HEK293 (cell line): ENCODE measurements at regions not wholly inside any gene's neighbourhood (a gene's known extent, or its start where the extent isn't known, plus 50 kb on each side); places are given as distances from the start of the nearest gene placed in this dataset.

ENCODE experiments used
- CTCF ChIA-PET: fragments of 350-600 bp; formaldehyde crosslinking; extraction: SDS; loops from one replicate; lab custom pipeline; 2021; ENCODE audit warnings: antibody characterized with exemption; lab: Yijun Ruan, JAX
- POLR2A ChIA-PET: fragments of 300-600 bp; formaldehyde crosslinking; extraction: SDS; loops from one replicate; lab custom pipeline; 2020; ENCODE audit warnings: antibody characterized with exemption, inconsistent platforms; lab: Yijun Ruan, JAX
- H3K27ac ChIP-seq: fragments of 200-500 bp; sonication (Bioruptor generic); 2 replicates; pipeline ENCODE4 v1.5.1; 2014; ENCODE audit warnings: low read depth, low read length, control low read depth, inconsistent platforms; ENCODE audit errors: extremely low read depth
- H3K36me3 ChIP-seq, 2 experiments: fragments of 200-500 bp in 1 of 2; sonication (Bioruptor generic) in 1 of 2; 1 replicate in 1 of 2; 2 replicates in 1 of 2; pipeline ENCODE4 v1.5.1; 2014 to 2017; ENCODE audit warnings: inconsistent platforms in 2 of 2, low read length in 2 of 2; ENCODE audit not compliant: control insufficient read depth in 2 of 2, insufficient read depth in 1 of 2
- H3K4me1 ChIP-seq: fragments of 200-500 bp; sonication (Bioruptor generic); 2 replicates; pipeline ENCODE4 v1.5.1; 2014; ENCODE audit warnings: mild to moderate bottlenecking, low read length, inconsistent platforms; ENCODE audit not compliant: control insufficient read depth, insufficient read depth
- H3K4me3 ChIP-seq: 2 replicates; pipeline ENCODE4 v1.5.1; 2011; ENCODE audit warnings: low read depth, mild to moderate bottlenecking, control low read depth, low read length, moderate library complexity
- H3K9me3 ChIP-seq: fragments of 200-500 bp; sonication (Bioruptor generic); 2 replicates; pipeline ENCODE4 v1.5.1; 2014; ENCODE audit warnings: low read depth, low read length, inconsistent platforms; ENCODE audit not compliant: control insufficient read depth, insufficient read depth
- ATF2 ChIP-seq: fragments of 450-650 bp; formaldehyde crosslinking; IDR thresholded peaks from 2 replicates; pipeline ENCODE4 v1.5.1; 2016; ENCODE audit warnings: missing biosample characterization, missing genetic modification characterization, low read depth
- BCL11B ChIP-seq: fragments of 450-650 bp; formaldehyde crosslinking; IDR thresholded peaks from 2 replicates; pipeline ENCODE4 v1.5.1; 2016; ENCODE audit warnings: low read depth, missing biosample characterization, missing genetic modification characterization
- GLIS1 ChIP-seq: fragments of 450-650 bp; formaldehyde crosslinking; IDR thresholded peaks from 2 replicates; pipeline ENCODE4 v1.5.1; 2016; ENCODE audit warnings: missing biosample characterization, missing genetic modification characterization
- HOXD13 ChIP-seq: sonication (generic); formaldehyde crosslinking; IDR thresholded peaks from 2 replicates; pipeline ENCODE4 v1.8.0; 2022; ENCODE audit warnings: missing genetic modification reagents, borderline replicate concordance
- KLF7 ChIP-seq: fragments of 450-650 bp; formaldehyde crosslinking; IDR thresholded peaks from 2 replicates; pipeline ENCODE4 v1.5.1; 2016; ENCODE audit warnings: missing biosample characterization, missing genetic modification characterization, borderline replicate concordance
- OSR2 ChIP-seq: fragments of 450-650 bp; formaldehyde crosslinking; IDR thresholded peaks from 2 replicates; pipeline ENCODE4 v1.5.1; 2016; ENCODE audit warnings: missing biosample characterization, missing genetic modification characterization
- SALL2 ChIP-seq: fragments of 450-650 bp; formaldehyde crosslinking; IDR thresholded peaks from 2 replicates; pipeline ENCODE4 v1.5.0; 2017; ENCODE audit warnings: missing biosample characterization, mild to moderate bottlenecking, missing genetic modification characterization, borderline replicate concordance
- SP7 ChIP-seq: fragments of 450-650 bp; formaldehyde crosslinking; IDR thresholded peaks from 2 replicates; pipeline ENCODE4 v1.5.1; 2016; ENCODE audit warnings: missing biosample characterization, missing genetic modification characterization
- YY1 ChIP-seq: fragments of 450-650 bp; formaldehyde crosslinking; IDR thresholded peaks from 2 replicates; pipeline ENCODE4 v1.5.1; 2018; ENCODE audit warnings: missing biosample characterization, missing genetic modification characterization
- ZBTB1 ChIP-seq: fragments of 450-650 bp; formaldehyde crosslinking; IDR thresholded peaks from 2 replicates; pipeline ENCODE4 v1.5.1; 2016; ENCODE audit warnings: missing biosample characterization, missing genetic modification characterization
- ZNF138 ChIP-seq: fragments of 450-650 bp; formaldehyde crosslinking; IDR thresholded peaks from 2 replicates; pipeline ENCODE4 v1.5.1; 2016; ENCODE audit warnings: missing biosample characterization, missing genetic modification characterization, borderline replicate concordance
- ZNF2 ChIP-seq: fragments of 450-650 bp; formaldehyde crosslinking; IDR thresholded peaks from 2 replicates; pipeline ENCODE4 v1.5.1; 2016; ENCODE audit warnings: missing biosample characterization, missing genetic modification characterization
- ZNF211 ChIP-seq: fragments of 450-650 bp; formaldehyde crosslinking; IDR thresholded peaks from 2 replicates; pipeline ENCODE4 v1.5.1; 2016; ENCODE audit warnings: low read depth, missing biosample characterization, missing genetic modification characterization
- ZNF302 ChIP-seq: fragments of 450-650 bp; formaldehyde crosslinking; IDR thresholded peaks from 2 replicates; pipeline ENCODE4 v1.5.1; 2016; ENCODE audit warnings: missing biosample characterization, missing genetic modification characterization, low read depth
- ZNF394 ChIP-seq: fragments of 450-650 bp; formaldehyde crosslinking; IDR thresholded peaks from 2 replicates; pipeline ENCODE4 v1.5.1; 2016; ENCODE audit warnings: missing biosample characterization, missing genetic modification characterization, mild to moderate bottlenecking, moderate library complexity, borderline replicate concordance
- ZNF426 ChIP-seq: fragments of 450-650 bp; formaldehyde crosslinking; IDR thresholded peaks from 2 replicates; pipeline ENCODE4 v1.5.1; 2017; ENCODE audit warnings: missing biosample characterization, missing genetic modification characterization, mild to moderate bottlenecking, inconsistent platforms, moderate library complexity
- ZNF473 ChIP-seq: fragments of 450-650 bp; formaldehyde crosslinking; IDR thresholded peaks from 2 replicates; pipeline ENCODE4 v1.5.1; 2017; ENCODE audit warnings: missing biosample characterization, missing genetic modification characterization
- ZNF510 ChIP-seq: fragments of 450-650 bp; formaldehyde crosslinking; IDR thresholded peaks from 2 replicates; pipeline ENCODE4 v1.5.1; 2018; ENCODE audit warnings: mild to moderate bottlenecking, missing genetic modification characterization, missing biosample characterization; ENCODE audit not compliant: insufficient replicate concordance
- ZNF610 ChIP-seq: fragments of 450-650 bp; formaldehyde crosslinking; IDR thresholded peaks from 2 replicates; pipeline ENCODE4 v1.5.1; 2016; ENCODE audit warnings: missing biosample characterization, missing genetic modification characterization, borderline replicate concordance
- ZNF623 ChIP-seq: fragments of 450-650 bp; formaldehyde crosslinking; IDR thresholded peaks from 2 replicates; pipeline ENCODE4 v1.5.1; 2016; ENCODE audit warnings: missing biosample characterization, missing genetic modification characterization
- ZNF707 ChIP-seq: fragments of 450-650 bp; formaldehyde crosslinking; IDR thresholded peaks from 2 replicates; pipeline ENCODE4 v1.5.1; 2016; ENCODE audit warnings: missing biosample characterization, missing genetic modification characterization
- ZNF785 ChIP-seq: fragments of 450-650 bp; formaldehyde crosslinking; IDR thresholded peaks from 2 replicates; pipeline ENCODE4 v1.5.1; 2016; ENCODE audit warnings: missing biosample characterization, missing genetic modification characterization
- ZSCAN16 ChIP-seq: fragments of 450-650 bp; formaldehyde crosslinking; IDR thresholded peaks from 2 replicates; pipeline ENCODE4 v1.5.1; 2016; ENCODE audit warnings: missing biosample characterization, missing genetic modification characterization
- ZSCAN23 ChIP-seq: fragments of 450-650 bp; formaldehyde crosslinking; IDR thresholded peaks from 2 replicates; pipeline ENCODE4 v1.5.1; 2016; ENCODE audit warnings: missing biosample characterization, missing genetic modification characterization
- ZXDB ChIP-seq: fragments of 450-650 bp; formaldehyde crosslinking; IDR thresholded peaks from 2 replicates; pipeline ENCODE4 v1.5.1; 2016; ENCODE audit warnings: missing biosample characterization, missing genetic modification characterization
- TF ChIP-seq, protein P1 (sequence below): fragments of 450-650 bp; formaldehyde crosslinking; IDR thresholded peaks from 2 replicates; pipeline ENCODE4 v1.5.1; 2017; ENCODE audit warnings: missing biosample characterization, missing genetic modification characterization
- TF ChIP-seq, protein P2 (sequence below): fragments of 450-650 bp; formaldehyde crosslinking; conservative IDR thresholded peaks from 2 replicates; pipeline ENCODE4 v1.5.1; 2016; ENCODE audit warnings: low read depth, missing biosample characterization, missing genetic modification characterization
- TF ChIP-seq, protein P3 (sequence below): fragments of 450-650 bp; formaldehyde crosslinking; IDR thresholded peaks from 2 replicates; pipeline ENCODE4 v1.5.1; 2016; ENCODE audit warnings: missing biosample characterization, missing genetic modification characterization

GRCh38 chr12:74145328-74145727 is 392.3 kb upstream of the ATXN7L3B start (continued):
- no peak for TF ChIP-seq SP7 (tag by site-specific recombination)
- TF ChIP-seq ZNF473 (tag by site-specific recombination): no peak
- TF ChIP-seq ZNF707: no peak
- no peak for TF ChIP-seq BCL11B (tag by site-specific recombination)
- no peak for TF ChIP-seq ZNF785 (tag by site-specific recombination)
- no peak for TF ChIP-seq ZNF211
- no peak for TF ChIP-seq ZNF2 (tag by site-specific recombination)
- no peak for TF ChIP-seq SALL2
- no peak for TF ChIP-seq ZNF394
- TF ChIP-seq ZNF510 (tag by site-specific recombination): no peak

GRCh38 chr12:74148849-74149248 is 388.8 kb upstream of the ATXN7L3B start:
- Histone ChIP-seq H3K9me3 (no peaks in the 10 kb centered on the region), H3K36me3 (no peaks in the 10 kb centered on the region), H3K4me3 (no peak overlapping the region), H3K27ac (no peak overlapping the region), H3K4me1 (no peaks in the 10 kb centered on the region)
- TF ChIP-seq ZNF138 (no peak), YY1 (tag by site-specific recombination) (no peak), ZSCAN16 (tag by site-specific recombination) (no peak), ATF2 (tag by site-specific recombination) (no peak), ZNF426 (tag by site-specific recombination) (no peak), ZNF610 (no peak), ZBTB1 (tag by site-specific recombination) (no peak), ZXDB (tag by site-specific recombination) (no peak), ZNF623 (tag by site-specific recombination) (no peak), GLIS1 (tag by site-specific recombination) (no peak), ZNF302 (tag by site-specific recombination) (no peak), ZSCAN23 (no peak), OSR2 (tag by site-specific recombination) (no peak)
- TF ChIP-seq, protein P1, sequence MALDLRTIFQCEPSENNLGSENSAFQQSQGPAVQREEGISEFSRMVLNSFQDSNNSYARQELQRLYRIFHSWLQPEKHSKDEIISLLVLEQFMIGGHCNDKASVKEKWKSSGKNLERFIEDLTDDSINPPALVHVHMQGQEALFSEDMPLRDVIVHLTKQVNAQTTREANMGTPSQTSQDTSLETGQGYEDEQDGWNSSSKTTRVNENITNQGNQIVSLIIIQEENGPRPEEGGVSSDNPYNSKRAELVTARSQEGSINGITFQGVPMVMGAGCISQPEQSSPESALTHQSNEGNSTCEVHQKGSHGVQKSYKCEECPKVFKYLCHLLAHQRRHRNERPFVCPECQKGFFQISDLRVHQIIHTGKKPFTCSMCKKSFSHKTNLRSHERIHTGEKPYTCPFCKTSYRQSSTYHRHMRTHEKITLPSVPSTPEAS (tag by site-specific recombination): no peak
- POLR2A ChIA-PET: interaction anchor here (0.6 kb wide), 1 partner anchor 40 kb away, joined by 8 read pairs; no protein-coding TSS in a partner anchor
- CTCF ChIA-PET: no interaction called here

DNA sequence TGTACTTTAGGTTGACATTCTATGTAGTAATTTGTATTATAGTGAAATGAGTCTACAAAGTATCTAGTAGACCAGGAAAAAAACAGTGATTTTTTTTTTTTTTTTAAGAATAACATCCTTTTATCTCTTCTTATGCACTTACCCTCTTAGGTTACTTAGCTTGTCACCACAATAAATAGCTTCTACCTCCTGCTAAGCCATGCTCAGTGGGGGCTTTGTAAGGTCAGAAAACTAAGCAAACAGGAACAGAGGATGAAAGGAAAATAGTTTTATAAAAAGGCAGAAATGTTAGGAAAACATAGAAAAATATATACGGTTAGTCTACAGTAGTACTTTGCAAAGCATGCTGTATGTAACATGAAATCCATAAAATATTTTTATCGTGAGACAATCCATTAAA is 385.3 kb upstream of the ATXN7L3B start:
- H3K4me3 ChIP-seq: no peak overlapping the region
- H3K9me3 ChIP-seq: no peaks in the 10 kb centered on the region
- POLR2A ChIA-PET: no interaction called here
- H3K27ac ChIP-seq: no peak overlapping the region
- H3K36me3 ChIP-seq: no peaks in the 10 kb centered on the region
- CTCF ChIA-PET: interaction anchor here (0.7 kb wide), 1 partner anchor 475 kb away, joined by 5 read pairs; no protein-coding TSS in a partner anchor
- H3K4me1 ChIP-seq: no peaks in the 10 kb centered on the region
- TF ChIP-seq, protein P2, sequence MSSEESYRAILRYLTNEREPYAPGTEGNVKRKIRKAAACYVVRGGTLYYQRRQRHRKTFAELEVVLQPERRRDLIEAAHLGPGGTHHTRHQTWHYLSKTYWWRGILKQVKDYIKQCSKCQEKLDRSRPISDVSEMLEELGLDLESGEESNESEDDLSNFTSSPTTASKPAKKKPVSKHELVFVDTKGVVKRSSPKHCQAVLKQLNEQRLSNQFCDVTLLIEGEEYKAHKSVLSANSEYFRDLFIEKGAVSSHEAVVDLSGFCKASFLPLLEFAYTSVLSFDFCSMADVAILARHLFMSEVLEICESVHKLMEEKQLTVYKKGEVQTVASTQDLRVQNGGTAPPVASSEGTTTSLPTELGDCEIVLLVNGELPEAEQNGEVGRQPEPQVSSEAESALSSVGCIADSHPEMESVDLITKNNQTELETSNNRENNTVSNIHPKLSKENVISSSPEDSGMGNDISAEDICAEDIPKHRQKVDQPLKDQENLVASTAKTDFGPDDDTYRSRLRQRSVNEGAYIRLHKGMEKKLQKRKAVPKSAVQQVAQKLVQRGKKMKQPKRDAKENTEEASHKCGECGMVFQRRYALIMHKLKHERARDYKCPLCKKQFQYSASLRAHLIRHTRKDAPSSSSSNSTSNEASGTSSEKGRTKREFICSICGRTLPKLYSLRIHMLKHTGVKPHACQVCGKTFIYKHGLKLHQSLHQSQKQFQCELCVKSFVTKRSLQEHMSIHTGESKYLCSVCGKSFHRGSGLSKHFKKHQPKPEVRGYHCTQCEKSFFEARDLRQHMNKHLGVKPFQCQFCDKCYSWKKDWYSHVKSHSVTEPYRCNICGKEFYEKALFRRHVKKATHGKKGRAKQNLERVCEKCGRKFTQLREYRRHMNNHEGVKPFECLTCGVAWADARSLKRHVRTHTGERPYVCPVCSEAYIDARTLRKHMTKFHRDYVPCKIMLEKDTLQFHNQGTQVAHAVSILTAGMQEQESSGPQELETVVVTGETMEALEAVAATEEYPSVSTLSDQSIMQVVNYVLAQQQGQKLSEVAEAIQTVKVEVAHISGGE: no peak
- TF ChIP-seq ZNF138 (no peak), KLF7 (tag by site-specific recombination) (no peak), HOXD13 (CRISPR knock-in tag) (no peak)
- TF ChIP-seq, protein P3, sequence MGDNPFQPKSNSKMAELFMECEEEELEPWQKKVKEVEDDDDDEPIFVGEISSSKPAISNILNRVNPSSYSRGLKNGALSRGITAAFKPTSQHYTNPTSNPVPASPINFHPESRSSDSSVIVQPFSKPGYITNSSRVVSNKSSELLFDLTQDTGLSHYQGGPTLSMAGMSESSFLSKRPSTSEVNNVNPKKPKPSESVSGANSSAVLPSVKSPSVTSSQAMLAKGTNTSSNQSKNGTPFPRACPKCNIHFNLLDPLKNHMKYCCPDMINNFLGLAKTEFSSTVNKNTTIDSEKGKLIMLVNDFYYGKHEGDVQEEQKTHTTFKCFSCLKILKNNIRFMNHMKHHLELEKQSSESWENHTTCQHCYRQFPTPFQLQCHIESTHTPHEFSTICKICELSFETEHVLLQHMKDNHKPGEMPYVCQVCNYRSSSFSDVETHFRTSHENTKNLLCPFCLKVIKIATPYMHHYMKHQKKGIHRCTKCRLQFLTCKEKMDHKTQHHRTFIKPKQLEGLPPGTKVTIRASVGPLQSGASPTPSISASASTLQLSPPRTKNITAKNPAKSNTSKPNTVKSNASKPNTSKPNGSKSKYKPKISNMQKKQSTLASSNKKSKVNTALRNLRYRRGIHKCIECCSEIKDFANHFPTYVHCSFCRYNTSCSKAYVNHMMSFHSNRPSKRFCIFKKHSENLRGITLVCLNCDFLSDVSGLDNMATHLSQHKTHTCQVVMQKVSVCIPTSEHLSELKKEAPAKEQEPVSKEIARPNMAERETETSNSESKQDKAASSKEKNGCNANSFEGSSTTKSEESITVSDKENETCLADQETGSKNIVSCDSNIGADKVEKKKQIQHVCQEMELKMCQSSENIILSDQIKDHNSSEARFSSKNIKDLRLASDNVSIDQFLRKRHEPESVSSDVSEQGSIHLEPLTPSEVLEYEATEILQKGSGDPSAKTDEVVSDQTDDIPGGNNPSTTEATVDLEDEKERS (tag by site-specific recombination): no peak
